IMR-90 (cell line): ENCODE measurements at regions not wholly inside any gene's neighbourhood (a gene's known extent, or its start where the extent isn't known, plus 50 kb on each side); places are given as distances from the start of the nearest gene placed in this dataset.

Experiments
- ATAC-seq: fragments of 200-7000 bp; cut with Tn5 transposase; 2 replicates; pipeline ENCODE4 v1.9.1; 2020; ENCODE audit warnings: low read depth, mild to moderate bottlenecking, moderate library complexity
- BruUV-seq: library from RNA; stranded (reverse); fragments of 400-500 nt; replicated peaks from 2 replicates; lab custom pipeline; 2021; lab: Mats Ljungman, UMichigan
- CTCF ChIA-PET: fragments of 300-600 bp; formaldehyde crosslinking; extraction: SDS; loops from one replicate; lab custom pipeline; 2021; ENCODE audit warnings: antibody characterized with exemption; lab: Yijun Ruan, JAX
- POLR2A ChIA-PET: fragments of 300-600 bp; sonication (Branson Sonifier 250); formaldehyde crosslinking; loops from one replicate; lab custom pipeline; 2022; ENCODE audit warnings: antibody characterized with exemption; ENCODE audit not compliant: unreplicated experiment; lab: Charles Lee
- DNase-seq: peaks from one replicate; pipeline ENCODE4 v3.0.0; 2013
- H2AFZ ChIP-seq: replicated peaks from 2 replicates; pipeline ENCODE3; 2013; ENCODE audit warnings: low read length, mild to moderate bottlenecking; ENCODE audit not compliant: poor library complexity
- H2AK5ac ChIP-seq: 2 replicates; pipeline ENCODE4 v1.6.1; 2013; ENCODE audit warnings: low read depth, low read length, inconsistent platforms
- H2AK9ac ChIP-seq: replicated peaks from 2 replicates; pipeline ENCODE3; 2013; ENCODE audit warnings: mild to moderate bottlenecking, low read depth, low read length, moderate library complexity; ENCODE audit not compliant: poor library complexity
- H2BK120ac ChIP-seq: 2 replicates; pipeline ENCODE4 v1.6.1; 2013; ENCODE audit warnings: low read depth, low read length, inconsistent platforms
- H2BK15ac ChIP-seq: 3 replicates; pipeline ENCODE4 v1.6.1; 2013; ENCODE audit warnings: low read depth, low read length, inconsistent platforms
- H2BK20ac ChIP-seq: 2 replicates; pipeline ENCODE4 v1.6.1; 2013; ENCODE audit warnings: low read depth, mild to moderate bottlenecking, inconsistent platforms, low read length, moderate library complexity
- H2BK5ac ChIP-seq: 2 replicates; pipeline ENCODE4 v1.6.1; 2013; ENCODE audit warnings: mild to moderate bottlenecking, low read depth, low read length, inconsistent platforms; ENCODE audit not compliant: poor library complexity, severe bottlenecking
- H3K14ac ChIP-seq: replicated peaks from 2 replicates; pipeline ENCODE4 v1.6.1; 2013; ENCODE audit warnings: low read depth, low read length, inconsistent platforms
- H3K18ac ChIP-seq: 2 replicates; pipeline ENCODE4 v1.6.1; 2013; ENCODE audit warnings: low read depth, low read length, control low read depth
- H3K23ac ChIP-seq: 2 replicates; pipeline ENCODE4 v1.6.1; 2013; ENCODE audit warnings: low read depth, low read length, inconsistent platforms
- H3K27ac ChIP-seq: 2 replicates; pipeline ENCODE4 v1.5.1; 2013; ENCODE audit warnings: mild to moderate bottlenecking, control low read depth, low read length; ENCODE audit not compliant: insufficient read depth
- H3K27me3 ChIP-seq: 2 replicates; pipeline ENCODE4 v1.6.1; 2013; ENCODE audit warnings: low read length; ENCODE audit not compliant: control insufficient read depth, insufficient read depth
- H3K36me3 ChIP-seq: 2 replicates; pipeline ENCODE4 v1.6.1; 2013; ENCODE audit warnings: low read length, mixed read lengths; ENCODE audit not compliant: control insufficient read depth, insufficient read depth
- H3K4ac ChIP-seq: 2 replicates; pipeline ENCODE4 v1.6.1; 2013; ENCODE audit warnings: low read depth, low read length, inconsistent platforms
- H3K4me1 ChIP-seq: 2 replicates; pipeline ENCODE4 v1.6.1; 2013; ENCODE audit warnings: low read length, mixed read lengths; ENCODE audit not compliant: control insufficient read depth, insufficient read depth
- H3K4me2 ChIP-seq: 2 replicates; pipeline ENCODE4 v1.6.1; 2013; ENCODE audit warnings: low read depth, mild to moderate bottlenecking, control low read depth, low read length, moderate library complexity
- H3K4me3 ChIP-seq: 2 replicates; pipeline ENCODE4 v1.5.1; 2013; ENCODE audit warnings: low read depth, mild to moderate bottlenecking, control low read depth, low read length, moderate library complexity; ENCODE audit not compliant: insufficient read depth
- H3K56ac ChIP-seq: 2 replicates; pipeline ENCODE4 v1.6.1; 2013; ENCODE audit warnings: low read length, inconsistent platforms; ENCODE audit not compliant: insufficient read depth; ENCODE audit errors: extremely low read depth
- H3K79me1 ChIP-seq, 2 experiments: 2 replicates each; pipeline ENCODE4 v1.6.1; 2013; ENCODE audit warnings: low read length in 2 of 2, inconsistent platforms in 1 of 2, low read depth in 1 of 2
- H3K9ac ChIP-seq: 2 replicates; pipeline ENCODE4 v1.6.1; 2013; ENCODE audit warnings: low read depth, low read length, control low read depth
- H3K9me1 ChIP-seq: 2 replicates; pipeline ENCODE4 v1.6.1; 2013; ENCODE audit warnings: low read length, inconsistent platforms; ENCODE audit not compliant: insufficient read depth
- H3K9me3 ChIP-seq: 2 replicates; pipeline ENCODE4 v1.6.1; 2013; ENCODE audit warnings: low read length; ENCODE audit not compliant: control insufficient read depth, insufficient read depth
- H4K20me1 ChIP-seq: 2 replicates; pipeline ENCODE4 v1.6.1; 2013; ENCODE audit warnings: low read length, inconsistent platforms; ENCODE audit not compliant: insufficient read depth
- H4K5ac ChIP-seq: 2 replicates; pipeline ENCODE4 v1.6.1; 2013; ENCODE audit warnings: mild to moderate bottlenecking, low read depth, low read length, control low read depth
- H4K8ac ChIP-seq, 2 experiments: 2 replicates each; pipeline ENCODE4 v1.6.1; 2013; ENCODE audit warnings: low read depth in 2 of 2, low read length in 2 of 2, control low read depth in 1 of 2, inconsistent platforms in 1 of 2
- H4K91ac ChIP-seq: 2 replicates; pipeline ENCODE4 v1.6.1; 2013; ENCODE audit warnings: low read depth, low read length, inconsistent platforms; ENCODE audit not compliant: insufficient read depth
- BHLHE40 ChIP-seq: fragments of 150-350 bp; IDR thresholded peaks from 2 replicates; pipeline ENCODE4 v1.6.1; 2016; ENCODE audit warnings: mild to moderate bottlenecking, low read depth, low read length
- CEBPB ChIP-seq: IDR thresholded peaks from 2 replicates; pipeline ENCODE4 v1.6.1; 2012; ENCODE audit warnings: low read depth, low read length, improper control_type of control experiment
- CHD1 ChIP-seq: IDR thresholded peaks from 2 replicates; pipeline ENCODE4 v1.6.1; 2012; ENCODE audit warnings: low read depth, low read length, improper control_type of control experiment
- FOS ChIP-seq: fragments of 150-350 bp; IDR thresholded peaks from 2 replicates; pipeline ENCODE4 v1.6.1; 2016; ENCODE audit warnings: low read depth, low read length
- MAFK ChIP-seq: IDR thresholded peaks from 2 replicates; pipeline ENCODE4 v1.6.1; 2012; ENCODE audit warnings: low read depth, low read length, improper control_type of control experiment
- MAZ ChIP-seq: IDR thresholded peaks from 2 replicates; pipeline ENCODE4 v1.6.1; 2012; ENCODE audit warnings: low read depth, mild to moderate bottlenecking, low read length, improper control_type of control experiment, moderate library complexity, borderline replicate concordance
- MXI1 ChIP-seq: IDR thresholded peaks from 2 replicates; pipeline ENCODE4 v1.6.1; 2012; ENCODE audit warnings: low read depth, mild to moderate bottlenecking, low read length, moderate library complexity, borderline replicate concordance
- NFE2L2 ChIP-seq: fragments of 150-350 bp; IDR thresholded peaks from 2 replicates; pipeline ENCODE4 v1.6.1; 2016; ENCODE audit warnings: low read depth, mild to moderate bottlenecking, low read length
- POLR2A ChIP-seq: IDR thresholded peaks from 2 replicates; pipeline ENCODE4 v1.6.1; 2012; ENCODE audit warnings: mild to moderate bottlenecking, low read depth, low read length
- RAD21 ChIP-seq: IDR thresholded peaks from 2 replicates; pipeline ENCODE4 v1.6.1; 2012; ENCODE audit warnings: low read length, improper control_type of control experiment
- RCOR1 ChIP-seq: IDR thresholded peaks from 2 replicates; pipeline ENCODE4 v1.6.1; 2012; ENCODE audit warnings: mild to moderate bottlenecking, low read length, improper control_type of control experiment; ENCODE audit not compliant: insufficient replicate concordance
- RFX5 ChIP-seq: IDR thresholded peaks from 2 replicates; pipeline ENCODE4 v1.8.0; 2012; ENCODE audit warnings: low read depth, mild to moderate bottlenecking, low read length, moderate library complexity
- SMC3 ChIP-seq: fragments of 150-350 bp; IDR thresholded peaks from 2 replicates; pipeline ENCODE4 v1.6.1; 2016; ENCODE audit warnings: low read depth, mild to moderate bottlenecking, antibody characterized with exemption, low read length, moderate library complexity
- WGBS, 2 experiments: methylation state at CpG; one replicate each; pipeline versions ENCODE4 v1.1.5 to v1.1.7; 2013; ENCODE audit warnings: missing lambda C conversion rate in 2 of 2; ENCODE audit not compliant: insufficient read length in 1 of 2; ENCODE audit errors: extremely low coverage in 2 of 2; 5-methylcytosine and 5-hydroxymethylcytosine counted together
- dilution Hi-C: fragments of 300-500 bp; cut with HindIII; formaldehyde crosslinking; loops from one replicate; pipeline ENCODE4 v1.14.3; 2018; ENCODE audit warnings: low sequenced_read_pairs; ENCODE audit not compliant: unreplicated experiment
- in situ Hi-C: fragments of 300-500 bp; cut with MboI; formaldehyde crosslinking; loops from 3 replicates; pipeline ENCODE4 v1.14.3; 2019; ENCODE audit warnings: low sequenced_read_pairs, inconsistent platforms, mixed read lengths
- intact Hi-C: fragments of 100-400 bp; cut with micrococcal nuclease; formaldehyde crosslinking; loops from 2 replicates; pipeline ENCODE4 v1.10.0; 2022
- TF ChIP-seq, protein P1 (sequence below): conservative IDR thresholded peaks from 2 replicates; pipeline ENCODE4 v1.5.1; 2012; ENCODE audit warnings: mild to moderate bottlenecking, low read depth, low read length, improper control_type of control experiment
- TF ChIP-seq, protein P2 (sequence below): fragments of 150-350 bp; IDR thresholded peaks from 2 replicates; pipeline ENCODE4 v1.6.1; 2016; ENCODE audit warnings: low read depth, mild to moderate bottlenecking, low read length, moderate library complexity, borderline replicate concordance
- TF ChIP-seq, protein P3 (sequence below): fragments of 150-350 bp; IDR thresholded peaks from 2 replicates; pipeline ENCODE4 v1.6.1; 2017; ENCODE audit warnings: mild to moderate bottlenecking, antibody characterized with exemption, low read length, low read depth

DNA sequence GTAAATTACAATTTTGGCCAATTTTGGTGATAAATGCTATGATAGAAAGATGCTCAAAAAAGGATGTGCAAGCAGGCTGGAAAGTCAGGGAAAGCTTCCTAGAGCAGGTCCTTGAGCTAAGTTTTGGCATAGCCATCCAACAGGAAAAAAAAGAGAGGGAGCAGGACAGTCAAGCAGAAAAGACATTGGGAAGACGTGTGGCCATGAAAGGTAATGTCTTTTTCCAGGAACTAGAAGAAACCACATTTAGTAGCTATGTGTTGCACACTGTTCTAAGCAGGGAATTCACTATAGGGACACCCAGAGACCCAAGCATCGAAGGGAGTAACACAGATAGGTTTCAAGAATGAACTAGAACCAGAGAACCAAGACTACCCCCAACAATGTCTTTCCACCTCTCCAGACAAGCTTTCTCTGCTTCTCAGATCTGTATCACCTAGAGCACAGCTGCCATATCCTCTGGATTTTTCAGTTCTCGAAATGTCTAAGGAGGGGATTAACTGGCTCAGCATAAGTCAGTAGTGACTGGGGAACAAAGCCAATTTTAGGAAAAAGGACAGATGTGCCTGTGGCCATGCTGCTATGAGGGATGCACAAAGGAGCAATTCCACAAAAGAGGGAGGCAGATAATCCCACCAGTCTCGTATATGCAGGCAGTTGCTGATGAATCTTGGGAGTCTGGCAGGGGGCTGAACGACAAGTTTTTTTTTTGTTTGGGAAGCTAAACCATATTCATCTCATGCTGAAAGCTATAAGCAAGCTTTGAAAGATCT, 97.1 kb upstream of the DAB1 start:
- Histone ChIP-seq H3K36me3 (no peaks in the 10 kb centered on the region), H2AK5ac (no peak overlapping the region), H3K9me1 (no peaks in the 10 kb centered on the region), H3K14ac (no peak overlapping the region), H3K56ac (no peak overlapping the region), H3K79me1 (no peaks in the 10 kb centered on the region), H3K27me3 (0 out of 2 replicates have a peak, but pooled peaks cover 2% of the 10 kb centered on the region), H2BK20ac (no peak overlapping the region), H3K4me1 (no peaks in the 10 kb centered on the region), H4K91ac (no peak overlapping the region), H3K4me2 (no peak overlapping the region), H2AFZ (no peak overlapping the region), H3K9ac (no peak overlapping the region), H3K9me3 (no peaks in the 10 kb centered on the region), H3K18ac (no peak overlapping the region), H3K4ac (no peak overlapping the region), H3K27ac (no peak overlapping the region), H3K23ac (no peak overlapping the region), H3K4me3 (no peak overlapping the region), H2BK5ac (no peak overlapping the region), H4K8ac (no peak overlapping the region), H2AK9ac (no peak overlapping the region), H4K5ac (no peak overlapping the region), H4K20me1 (no peaks in the 10 kb centered on the region), H2BK15ac (no peak overlapping the region), H2BK120ac (no peak overlapping the region)
- DNase-seq (no peak), ATAC-seq (no peak)
- in situ Hi-C loops (no loop called here), intact Hi-C loops (no loop called here), dilution Hi-C loops (no loop called here)
- WGBS, 2 experiments, result 60% methylated on average over 1 of the region's 5 CpGs; no CpG with 5 or more reads in 1 of the 2 experiments
- ChIA-PET POLR2A (no interaction called here), CTCF (interaction anchor here (0.6 to 0.7 kb wide), 2 partner anchors 60 to 537 kb away, joined by 3 read pairs; no protein-coding TSS in a partner anchor)
- no peak for TF ChIP-seq RCOR1
- no peak for TF ChIP-seq SMC3
- TF ChIP-seq, protein P1, sequence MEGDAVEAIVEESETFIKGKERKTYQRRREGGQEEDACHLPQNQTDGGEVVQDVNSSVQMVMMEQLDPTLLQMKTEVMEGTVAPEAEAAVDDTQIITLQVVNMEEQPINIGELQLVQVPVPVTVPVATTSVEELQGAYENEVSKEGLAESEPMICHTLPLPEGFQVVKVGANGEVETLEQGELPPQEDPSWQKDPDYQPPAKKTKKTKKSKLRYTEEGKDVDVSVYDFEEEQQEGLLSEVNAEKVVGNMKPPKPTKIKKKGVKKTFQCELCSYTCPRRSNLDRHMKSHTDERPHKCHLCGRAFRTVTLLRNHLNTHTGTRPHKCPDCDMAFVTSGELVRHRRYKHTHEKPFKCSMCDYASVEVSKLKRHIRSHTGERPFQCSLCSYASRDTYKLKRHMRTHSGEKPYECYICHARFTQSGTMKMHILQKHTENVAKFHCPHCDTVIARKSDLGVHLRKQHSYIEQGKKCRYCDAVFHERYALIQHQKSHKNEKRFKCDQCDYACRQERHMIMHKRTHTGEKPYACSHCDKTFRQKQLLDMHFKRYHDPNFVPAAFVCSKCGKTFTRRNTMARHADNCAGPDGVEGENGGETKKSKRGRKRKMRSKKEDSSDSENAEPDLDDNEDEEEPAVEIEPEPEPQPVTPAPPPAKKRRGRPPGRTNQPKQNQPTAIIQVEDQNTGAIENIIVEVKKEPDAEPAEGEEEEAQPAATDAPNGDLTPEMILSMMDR, result no peak
- TF ChIP-seq MXI1, result no peak
- no peak for TF ChIP-seq FOS
- TF ChIP-seq RFX5, result no peak
- no peak for TF ChIP-seq NFE2L2
- TF ChIP-seq CEBPB, result no peak
- TF ChIP-seq, protein P2, sequence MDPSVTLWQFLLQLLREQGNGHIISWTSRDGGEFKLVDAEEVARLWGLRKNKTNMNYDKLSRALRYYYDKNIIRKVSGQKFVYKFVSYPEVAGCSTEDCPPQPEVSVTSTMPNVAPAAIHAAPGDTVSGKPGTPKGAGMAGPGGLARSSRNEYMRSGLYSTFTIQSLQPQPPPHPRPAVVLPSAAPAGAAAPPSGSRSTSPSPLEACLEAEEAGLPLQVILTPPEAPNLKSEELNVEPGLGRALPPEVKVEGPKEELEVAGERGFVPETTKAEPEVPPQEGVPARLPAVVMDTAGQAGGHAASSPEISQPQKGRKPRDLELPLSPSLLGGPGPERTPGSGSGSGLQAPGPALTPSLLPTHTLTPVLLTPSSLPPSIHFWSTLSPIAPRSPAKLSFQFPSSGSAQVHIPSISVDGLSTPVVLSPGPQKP, result no peak
- no peak for TF ChIP-seq BHLHE40
- TF ChIP-seq POLR2A, result no peak
- TF ChIP-seq, protein P3, sequence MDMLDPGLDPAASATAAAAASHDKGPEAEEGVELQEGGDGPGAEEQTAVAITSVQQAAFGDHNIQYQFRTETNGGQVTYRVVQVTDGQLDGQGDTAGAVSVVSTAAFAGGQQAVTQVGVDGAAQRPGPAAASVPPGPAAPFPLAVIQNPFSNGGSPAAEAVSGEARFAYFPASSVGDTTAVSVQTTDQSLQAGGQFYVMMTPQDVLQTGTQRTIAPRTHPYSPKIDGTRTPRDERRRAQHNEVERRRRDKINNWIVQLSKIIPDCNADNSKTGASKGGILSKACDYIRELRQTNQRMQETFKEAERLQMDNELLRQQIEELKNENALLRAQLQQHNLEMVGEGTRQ, result no peak
- no peak for TF ChIP-seq RAD21
- TF ChIP-seq MAFK, result no peak
- TF ChIP-seq CHD1, result no peak
- TF ChIP-seq MAZ, result no peak
- BruUV-seq, result no TSS peak
